ENCODE measurements at regions not wholly inside any gene's neighbourhood (a gene's known extent, or its start where the extent isn't known, plus 50 kb on each side); places are given as distances from the start of the nearest gene placed in this dataset.

DNA sequence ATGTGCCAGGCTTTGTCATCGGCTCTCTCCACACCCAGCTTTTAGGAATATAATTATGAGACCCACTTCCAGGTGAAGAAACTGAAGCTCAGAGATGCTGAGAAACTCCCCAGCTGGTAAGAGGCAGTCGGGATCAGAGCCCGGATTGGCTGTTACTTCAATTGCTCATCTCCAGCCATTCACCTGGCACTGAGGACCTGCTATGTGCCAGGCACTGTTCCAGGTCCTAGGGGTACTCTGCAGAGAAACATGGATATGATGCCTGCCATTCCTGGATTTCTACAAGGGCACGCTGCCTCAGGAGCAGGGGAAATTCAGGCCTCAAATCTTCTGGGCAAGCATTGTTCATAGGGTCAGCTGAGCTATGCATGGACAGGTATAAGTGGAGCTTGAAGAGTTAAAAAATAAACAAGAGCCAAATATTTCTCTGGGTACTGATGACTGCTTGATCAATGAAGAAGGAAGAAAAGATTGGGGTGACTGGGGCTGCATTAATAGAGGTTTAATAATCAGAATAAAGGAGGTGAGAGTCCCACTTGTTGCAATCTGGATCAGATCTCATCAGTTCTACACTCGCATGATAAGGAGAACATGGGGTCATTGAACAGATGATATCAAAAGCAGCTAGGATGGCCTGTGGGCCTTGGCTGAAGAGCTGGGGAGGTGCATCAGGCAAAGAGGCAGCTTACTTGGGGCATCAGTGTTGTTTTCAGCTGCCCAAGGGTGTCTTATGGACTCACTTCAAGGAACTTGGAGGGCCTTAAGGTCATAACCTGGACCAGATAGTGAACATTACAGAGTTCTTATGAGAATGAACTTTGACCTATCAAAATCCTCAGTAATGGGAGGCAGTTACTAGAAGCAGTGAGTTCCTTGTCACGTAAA is 80.9 kb upstream of the TOX2 start:
- H3K36me3 ChIP-seq (ENCODE audit: insufficient read depth, low read length), result no peaks in the 10 kb centered on the region
- H3K4me2 ChIP-seq (ENCODE audit: low read length), result no peak overlapping the region
- POLR2A ChIA-PET, result no interaction called here
- CTCF ChIA-PET (ENCODE audit: unreplicated experiment), result no interaction called here
- intact Hi-C loops (cut with micrococcal nuclease; ENCODE audit: unreplicated experiment), result no loop called here
- no peaks in the 10 kb centered on the region for H3K9me2 ChIP-seq (ENCODE audit: insufficient read depth, low read length)
- H3K4me3 ChIP-seq (ENCODE audit: low read depth, low read length, poor library complexity, severe bottlenecking), result no peak overlapping the region
- H3K27ac ChIP-seq (ENCODE audit: low read depth, low read length, poor library complexity, severe bottlenecking), result no peak overlapping the region
- H3K4me1 ChIP-seq (ENCODE audit: insufficient read depth, low read length, poor library complexity, severe bottlenecking), result no peaks in the 10 kb centered on the region
- TF ChIP-seq, protein P1, sequence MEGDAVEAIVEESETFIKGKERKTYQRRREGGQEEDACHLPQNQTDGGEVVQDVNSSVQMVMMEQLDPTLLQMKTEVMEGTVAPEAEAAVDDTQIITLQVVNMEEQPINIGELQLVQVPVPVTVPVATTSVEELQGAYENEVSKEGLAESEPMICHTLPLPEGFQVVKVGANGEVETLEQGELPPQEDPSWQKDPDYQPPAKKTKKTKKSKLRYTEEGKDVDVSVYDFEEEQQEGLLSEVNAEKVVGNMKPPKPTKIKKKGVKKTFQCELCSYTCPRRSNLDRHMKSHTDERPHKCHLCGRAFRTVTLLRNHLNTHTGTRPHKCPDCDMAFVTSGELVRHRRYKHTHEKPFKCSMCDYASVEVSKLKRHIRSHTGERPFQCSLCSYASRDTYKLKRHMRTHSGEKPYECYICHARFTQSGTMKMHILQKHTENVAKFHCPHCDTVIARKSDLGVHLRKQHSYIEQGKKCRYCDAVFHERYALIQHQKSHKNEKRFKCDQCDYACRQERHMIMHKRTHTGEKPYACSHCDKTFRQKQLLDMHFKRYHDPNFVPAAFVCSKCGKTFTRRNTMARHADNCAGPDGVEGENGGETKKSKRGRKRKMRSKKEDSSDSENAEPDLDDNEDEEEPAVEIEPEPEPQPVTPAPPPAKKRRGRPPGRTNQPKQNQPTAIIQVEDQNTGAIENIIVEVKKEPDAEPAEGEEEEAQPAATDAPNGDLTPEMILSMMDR (conservative IDR thresholded peaks at IDR 0.05; ENCODE audit: low read length), result no peak
- TF ChIP-seq EZH2phosphoT487 (IDR thresholded peaks at IDR 0.05; ENCODE audit: borderline replicate concordance, low read depth, low read length), result no peak
- H3K9me3 ChIP-seq (ENCODE audit: low read length), result no peaks in the 10 kb centered on the region
- H2AFZ ChIP-seq (ENCODE audit: low read length), result no peak overlapping the region
- no TSS peak for BruUV-seq (replicated peaks)
- no peaks in the 10 kb centered on the region for H3K79me2 ChIP-seq (ENCODE audit: insufficient read depth, low read depth, low read length)
- DNase-seq (ENCODE audit: low spot score), result no peak
- H4K20me1 ChIP-seq (ENCODE audit: insufficient read depth, low read length), result no peaks in the 10 kb centered on the region

DNA sequence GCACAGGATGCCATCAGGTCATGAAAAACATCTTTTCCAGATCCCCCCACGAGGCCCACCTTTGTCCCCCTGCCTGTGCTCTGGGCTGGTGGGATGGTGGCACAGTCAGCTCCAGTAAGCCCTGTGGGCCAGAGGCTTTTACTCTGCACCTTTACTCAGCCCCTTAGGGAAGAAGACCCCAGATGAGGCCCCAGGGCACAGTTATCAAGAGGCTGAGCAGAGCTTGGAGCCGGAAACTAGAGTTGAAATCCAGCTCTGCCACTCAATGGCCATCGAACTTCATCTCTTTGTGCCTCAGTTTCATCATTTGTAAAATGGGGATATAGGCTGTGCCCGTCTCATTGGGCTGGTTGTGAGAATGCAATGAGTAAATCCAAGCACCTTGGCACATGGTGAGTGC is 81.7 kb upstream of the TOX2 start:
- Histone ChIP-seq H3K4me1 (ENCODE audit: insufficient read depth, low read length, poor library complexity, severe bottlenecking) (no peaks in the 10 kb centered on the region), H3K9me2 (ENCODE audit: insufficient read depth, low read length) (no peaks in the 10 kb centered on the region), H3K27ac (ENCODE audit: low read depth, low read length, poor library complexity, severe bottlenecking) (no peak overlapping the region), H3K4me3 (ENCODE audit: low read depth, low read length, poor library complexity, severe bottlenecking) (no peak overlapping the region), H4K20me1 (ENCODE audit: insufficient read depth, low read length) (no peaks in the 10 kb centered on the region), H3K4me2 (ENCODE audit: low read length) (no peak overlapping the region), H3K79me2 (ENCODE audit: insufficient read depth, low read depth, low read length) (no peaks in the 10 kb centered on the region), H3K9me3 (ENCODE audit: low read length) (no peaks in the 10 kb centered on the region), H3K36me3 (ENCODE audit: insufficient read depth, low read length) (no peaks in the 10 kb centered on the region), H2AFZ (ENCODE audit: low read length) (no peak overlapping the region)
- POLR2A ChIA-PET, result no interaction called here
- intact Hi-C loops (cut with micrococcal nuclease; ENCODE audit: unreplicated experiment), result no loop called here
- TF ChIP-seq, protein P1 (conservative IDR thresholded peaks at IDR 0.05; ENCODE audit: low read length), result no peak
- no peak for TF ChIP-seq EZH2phosphoT487 (IDR thresholded peaks at IDR 0.05; ENCODE audit: borderline replicate concordance, low read depth, low read length)
- CTCF ChIA-PET (ENCODE audit: unreplicated experiment), result no interaction called here
- DNase-seq (ENCODE audit: low spot score), result no peak
- no TSS peak for BruUV-seq (replicated peaks)

DNA sequence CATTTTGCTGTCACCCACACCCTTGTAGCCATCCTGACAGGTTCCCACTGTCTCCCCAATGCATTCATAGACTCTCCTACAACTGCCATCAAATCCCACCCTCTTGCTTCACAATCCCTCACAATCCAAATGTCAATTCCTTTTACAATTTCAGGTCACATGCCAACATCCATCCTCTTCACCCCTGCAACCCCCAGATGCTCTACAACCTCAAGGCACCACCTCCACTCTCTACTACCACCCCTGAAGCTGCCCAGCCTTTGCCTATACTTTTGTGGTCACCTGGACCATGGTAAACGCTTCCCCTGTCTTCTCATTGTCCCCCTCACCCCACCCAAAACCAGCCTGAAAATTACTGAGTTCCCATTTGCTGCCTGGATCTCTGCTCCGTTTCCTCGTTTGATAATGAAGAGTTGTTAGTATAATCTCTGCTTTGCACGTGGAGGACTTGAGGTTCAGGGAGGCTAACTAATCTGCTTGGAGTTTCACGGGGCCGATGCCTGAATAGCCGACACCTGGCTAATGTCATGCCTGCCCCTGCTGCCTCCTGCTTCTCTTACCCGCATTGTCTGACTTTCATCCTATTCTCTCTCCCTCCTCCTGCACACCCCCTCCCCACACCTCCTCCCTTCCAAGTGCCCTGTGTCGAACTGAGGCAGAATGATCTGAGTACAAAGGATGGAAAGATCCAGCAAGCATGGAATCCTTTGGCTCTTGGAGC is 82.4 kb upstream of the TOX2 start:
- no peaks in the 10 kb centered on the region for H3K9me3 ChIP-seq (ENCODE audit: low read length)
- no peaks in the 10 kb centered on the region for H3K4me1 ChIP-seq (ENCODE audit: insufficient read depth, low read length, poor library complexity, severe bottlenecking)
- no peaks in the 10 kb centered on the region for H3K9me2 ChIP-seq (ENCODE audit: insufficient read depth, low read length)
- H4K20me1 ChIP-seq (ENCODE audit: insufficient read depth, low read length), result no peaks in the 10 kb centered on the region
- no peak for DNase-seq (ENCODE audit: low spot score)
- no peak overlapping the region for H3K4me3 ChIP-seq (ENCODE audit: low read depth, low read length, poor library complexity, severe bottlenecking)
- no peak overlapping the region for H3K27ac ChIP-seq (ENCODE audit: low read depth, low read length, poor library complexity, severe bottlenecking)
- ChIA-PET POLR2A (no interaction called here), CTCF (ENCODE audit: unreplicated experiment) (no interaction called here)
- no peak overlapping the region for H3K4me2 ChIP-seq (ENCODE audit: low read length)
- H3K36me3 ChIP-seq (ENCODE audit: insufficient read depth, low read length), result no peaks in the 10 kb centered on the region
- BruUV-seq (replicated peaks), result no TSS peak
- H3K79me2 ChIP-seq (ENCODE audit: insufficient read depth, low read depth, low read length), result no peaks in the 10 kb centered on the region
- intact Hi-C loops (cut with micrococcal nuclease; ENCODE audit: unreplicated experiment), result no loop called here
- H2AFZ ChIP-seq (ENCODE audit: low read length), result no peak overlapping the region
- TF ChIP-seq EZH2phosphoT487 (IDR thresholded peaks at IDR 0.05; ENCODE audit: borderline replicate concordance, low read depth, low read length), result no peak
- TF ChIP-seq, protein P1 (conservative IDR thresholded peaks at IDR 0.05; ENCODE audit: low read length), result no peak

Measured in OCI-LY7 (cell line).